CD14-positive monocyte (primary cell): ENCODE measurements at regions not wholly inside any gene's neighbourhood (a gene's known extent, or its start where the extent isn't known, plus 50 kb on each side); places are given as distances from the start of the nearest gene placed in this dataset.

Source experiments
- DNase-seq, 3 donors: peaks; one replicate each; pipeline ENCODE4 v3.0.0-alpha.2; 2011 to 2022
- H2AFZ ChIP-seq: 2 replicates; pipeline ENCODE4 v1.6.0; 2012; ENCODE audit warnings: mild to moderate bottlenecking, low read depth, low read length, inconsistent platforms; ENCODE audit not compliant: insufficient read depth, poor library complexity, severe bottlenecking
- H3K27ac ChIP-seq, 2 donors: 1 replicate in 1 of 2; 2 replicates in 1 of 2; pipeline ENCODE4 v1.5.1; 2012 to 2013; ENCODE audit warnings: low read length in 2 of 2, control low read depth in 1 of 2, inconsistent platforms in 1 of 2, low read depth in 1 of 2, mild to moderate bottlenecking in 1 of 2
- H3K27me3 ChIP-seq, 2 donors: one replicate each; pipeline versions ENCODE4 v1.6.0 to v1.6.1; 2011 to 2013; ENCODE audit warnings: low read length in 2 of 2; ENCODE audit not compliant: control insufficient read depth in 2 of 2, insufficient read depth in 2 of 2
- H3K36me3 ChIP-seq, 2 donors: replicated peaks in 1 of 2; 1 replicate in 1 of 2; 2 replicates in 1 of 2; pipeline versions ENCODE4 v1.5.1 to v1.6.1; 2012 to 2013; ENCODE audit warnings: low read length in 2 of 2, control low read depth in 1 of 2, inconsistent platforms in 1 of 2, mild to moderate bottlenecking in 1 of 2; ENCODE audit not compliant: insufficient read depth in 2 of 2, control insufficient read depth in 1 of 2
- H3K4me1 ChIP-seq, 2 donors: 1 replicate in 1 of 2; 2 replicates in 1 of 2; pipeline versions ENCODE4 v1.5.1 to v1.6.1; 2012 to 2013; ENCODE audit warnings: low read length in 2 of 2, control low read depth in 1 of 2, inconsistent platforms in 1 of 2, mild to moderate bottlenecking in 1 of 2, moderate library complexity in 1 of 2; ENCODE audit not compliant: insufficient read depth in 2 of 2, control insufficient read depth in 1 of 2
- H3K4me2 ChIP-seq: replicated peaks from 2 replicates; pipeline ENCODE3; 2012; ENCODE audit warnings: low read length, moderate library complexity, mild to moderate bottlenecking; ENCODE audit not compliant: poor library complexity, severe bottlenecking; ENCODE audit errors: extremely low read depth
- H3K4me3 ChIP-seq, 3 experiments: fragments of 200-600 bp in 1 of 3; sonication (generic) in 1 of 3; replicated peaks in 1 of 3; 1 replicate in 2 of 3; 2 replicates in 1 of 3; pipeline ENCODE4 v1.5.1; 2011 to 2013; ENCODE audit warnings: low read length in 3 of 3, mild to moderate bottlenecking in 3 of 3, control low read depth in 2 of 3, low read depth in 2 of 3, inconsistent platforms in 1 of 3, moderate library complexity in 1 of 3
- H3K79me2 ChIP-seq: 2 replicates; pipeline ENCODE4 v1.6.0; 2012; ENCODE audit warnings: mild to moderate bottlenecking, control low read depth, inconsistent platforms, low read length, moderate library complexity; ENCODE audit not compliant: insufficient read depth
- H3K9ac ChIP-seq: 2 replicates; pipeline ENCODE4 v1.6.0; 2017; ENCODE audit warnings: low read length, mild to moderate bottlenecking; ENCODE audit not compliant: insufficient read depth, poor library complexity, severe bottlenecking
- H3K9me3 ChIP-seq, 2 donors: replicated peaks in 1 of 2; 1 replicate in 1 of 2; 2 replicates in 1 of 2; pipeline versions ENCODE4 v1.5.1 to v1.6.1; 2012 to 2013; ENCODE audit warnings: low read length in 2 of 2, control low read depth in 1 of 2; ENCODE audit not compliant: control insufficient read depth in 1 of 2, insufficient read depth in 1 of 2
- H4K20me1 ChIP-seq: 2 replicates; pipeline ENCODE4 v1.6.0; 2012; ENCODE audit warnings: mild to moderate bottlenecking, low read length, control low read depth, moderate library complexity; ENCODE audit not compliant: insufficient read depth
- H3K27ac Mint-ChIP-seq, 7 donors: one replicate each; pipeline ENCODE4 v1.8.0; 2020; ENCODE audit warnings: mild to moderate bottlenecking in 7 of 7, mixed read lengths in 7 of 7, moderate library complexity in 6 of 7, inconsistent platforms in 2 of 7
- H3K27me3 Mint-ChIP-seq, 3 donors: one replicate each; pipeline ENCODE4 v1.8.0; 2021 to 2022; ENCODE audit warnings: low read depth in 3 of 3, mild to moderate bottlenecking in 3 of 3, mixed read lengths in 3 of 3, moderate library complexity in 3 of 3, inconsistent platforms in 1 of 3
- H3K36me3 Mint-ChIP-seq, 2 donors: one replicate each; pipeline ENCODE4 v1.8.0; 2020; ENCODE audit warnings: mixed read lengths in 2 of 2, inconsistent platforms in 1 of 2, mild to moderate bottlenecking in 1 of 2
- H3K4me1 Mint-ChIP-seq: one replicate; pipeline ENCODE4 v1.8.0; 2020; ENCODE audit warnings: mild to moderate bottlenecking, mixed read lengths
- H3K4me3 Mint-ChIP-seq, 2 donors: one replicate each; pipeline ENCODE4 v1.8.0; 2020; ENCODE audit warnings: mild to moderate bottlenecking in 2 of 2, mixed read lengths in 2 of 2, moderate library complexity in 1 of 2
- H3K9me3 Mint-ChIP-seq, 7 donors: one replicate each; pipeline ENCODE4 v1.8.0; 2020 to 2022; ENCODE audit warnings: mixed read lengths in 7 of 7, mild to moderate bottlenecking in 6 of 7, moderate library complexity in 6 of 7, inconsistent platforms in 2 of 7
- WGBS: methylation state at CpG from one replicate; pipeline ENCODE4 v1.1.5; 2013; ENCODE audit warnings: missing lambda C conversion rate; ENCODE audit not compliant: insufficient coverage; 5-methylcytosine and 5-hydroxymethylcytosine counted together
- intact Hi-C, 2 donors: fragments of 100-400 bp; cut with micrococcal nuclease; formaldehyde crosslinking; loops; one replicate each; pipeline versions ENCODE4 v1.15.0 to v1.15.1; 2023
- TF ChIP-seq, protein P1 (sequence below): fragments of 200-600 bp; IDR thresholded peaks from one replicate; pipeline ENCODE4 v1.8.0; 2022; ENCODE audit warnings: antibody characterized with exemption, mild to moderate bottlenecking

DNA sequence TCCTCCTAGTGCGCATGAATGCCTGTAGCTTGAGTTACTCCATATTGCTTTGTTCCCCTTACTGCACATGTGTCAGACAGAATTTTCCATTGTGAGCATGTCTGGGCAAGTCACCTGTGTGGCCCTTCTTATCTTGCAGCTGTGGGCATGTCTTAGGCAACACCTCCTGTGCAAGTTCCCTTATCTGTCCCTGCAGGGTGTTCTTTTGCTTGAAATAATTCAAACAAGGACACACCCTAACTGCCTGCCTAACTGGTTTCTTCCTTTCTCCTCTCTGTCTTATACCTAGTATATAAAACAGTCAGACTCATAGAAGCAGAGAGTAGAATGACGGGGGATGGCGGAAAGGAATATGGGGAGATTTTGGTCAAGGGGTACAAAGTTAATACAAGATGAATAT lies 421.1 kb upstream of the SORCS1 start:
- H3K27me3 ChIP-seq, result no peaks in the 10 kb centered on the region
- no peaks in the 10 kb centered on the region for H4K20me1 ChIP-seq
- no peak overlapping the region for H2AFZ ChIP-seq
- H3K4me2 ChIP-seq, result no peak overlapping the region
- TF ChIP-seq, protein P1, sequence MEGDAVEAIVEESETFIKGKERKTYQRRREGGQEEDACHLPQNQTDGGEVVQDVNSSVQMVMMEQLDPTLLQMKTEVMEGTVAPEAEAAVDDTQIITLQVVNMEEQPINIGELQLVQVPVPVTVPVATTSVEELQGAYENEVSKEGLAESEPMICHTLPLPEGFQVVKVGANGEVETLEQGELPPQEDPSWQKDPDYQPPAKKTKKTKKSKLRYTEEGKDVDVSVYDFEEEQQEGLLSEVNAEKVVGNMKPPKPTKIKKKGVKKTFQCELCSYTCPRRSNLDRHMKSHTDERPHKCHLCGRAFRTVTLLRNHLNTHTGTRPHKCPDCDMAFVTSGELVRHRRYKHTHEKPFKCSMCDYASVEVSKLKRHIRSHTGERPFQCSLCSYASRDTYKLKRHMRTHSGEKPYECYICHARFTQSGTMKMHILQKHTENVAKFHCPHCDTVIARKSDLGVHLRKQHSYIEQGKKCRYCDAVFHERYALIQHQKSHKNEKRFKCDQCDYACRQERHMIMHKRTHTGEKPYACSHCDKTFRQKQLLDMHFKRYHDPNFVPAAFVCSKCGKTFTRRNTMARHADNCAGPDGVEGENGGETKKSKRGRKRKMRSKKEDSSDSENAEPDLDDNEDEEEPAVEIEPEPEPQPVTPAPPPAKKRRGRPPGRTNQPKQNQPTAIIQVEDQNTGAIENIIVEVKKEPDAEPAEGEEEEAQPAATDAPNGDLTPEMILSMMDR, result no peak
- Mint-ChIP-seq H3K4me3 (no peak overlapping the region), H3K36me3 (no peaks in the 10 kb centered on the region), H3K27ac (no peak overlapping the region), H3K9me3 (peaks cover 7 to 24% (median 13%) of the 10 kb centered on the region in 7 donors), H3K27me3 (peaks cover 0 to 2% (median 0%) of the 10 kb centered on the region in 3 donors), H3K4me1 (no peaks in the 10 kb centered on the region)
- H3K4me3 ChIP-seq, result no peak overlapping the region
- intact Hi-C loops, result no loop called here
- 100% methylated on average over 1 of the region's 3 CpGs for WGBS
- no peaks in the 10 kb centered on the region for H3K36me3 ChIP-seq
- peaks cover 10 to 17% of the 10 kb centered on the region in 2 donors for H3K9me3 ChIP-seq
- DNase-seq, result no peak
- no peaks in the 10 kb centered on the region for H3K4me1 ChIP-seq
- no peak overlapping the region for H3K27ac ChIP-seq
- H3K9ac ChIP-seq, result no peak overlapping the region
- H3K79me2 ChIP-seq, result no peaks in the 10 kb centered on the region

DNA sequence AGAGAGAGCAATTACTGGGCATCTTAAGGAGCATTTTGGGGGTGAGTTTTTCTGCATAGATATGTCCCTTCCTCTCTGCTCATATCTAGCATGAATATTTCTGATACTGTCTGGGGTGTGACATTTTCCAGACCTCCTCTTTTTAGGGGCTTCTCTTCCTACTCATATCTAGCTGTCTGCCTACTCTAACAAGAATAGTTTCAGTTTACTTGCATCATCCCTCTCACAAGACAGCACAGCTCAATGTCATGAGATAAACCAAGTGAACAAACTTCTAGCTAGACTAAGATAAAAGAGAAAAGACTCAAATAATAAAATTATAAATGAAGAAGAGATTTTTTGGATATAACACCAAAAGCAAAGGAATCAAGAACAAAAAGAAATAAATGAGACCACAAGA lies 419.5 kb upstream of the SORCS1 start:
- H3K9ac ChIP-seq, result no peak overlapping the region
- Mint-ChIP-seq H3K27ac (no peak overlapping the region), H3K4me1 (no peaks in the 10 kb centered on the region), H3K36me3 (no peaks in the 10 kb centered on the region), H3K4me3 (no peak overlapping the region), H3K27me3 (peaks cover 0 to 2% (median 0%) of the 10 kb centered on the region in 3 donors), H3K9me3 (peaks cover 7 to 26% (median 13%) of the 10 kb centered on the region in 7 donors)
- peaks cover 10 to 17% of the 10 kb centered on the region in 2 donors for H3K9me3 ChIP-seq
- H4K20me1 ChIP-seq, result no peaks in the 10 kb centered on the region
- H3K36me3 ChIP-seq, result no peaks in the 10 kb centered on the region
- no peak for DNase-seq
- no peak overlapping the region for H3K27ac ChIP-seq
- no peak overlapping the region for H3K4me2 ChIP-seq
- no peaks in the 10 kb centered on the region for H3K27me3 ChIP-seq
- no peak overlapping the region for H3K4me3 ChIP-seq
- intact Hi-C loops, result no loop called here
- H2AFZ ChIP-seq, result no peak overlapping the region
- no peaks in the 10 kb centered on the region for H3K4me1 ChIP-seq
- H3K79me2 ChIP-seq, result no peaks in the 10 kb centered on the region
- TF ChIP-seq, protein P1, result no peak
